ENCODE measurements at regions not wholly inside any gene's neighbourhood (a gene's known extent, or its start where the extent isn't known, plus 50 kb on each side); places are given as distances from the start of the nearest gene placed in this dataset.

DNA sequence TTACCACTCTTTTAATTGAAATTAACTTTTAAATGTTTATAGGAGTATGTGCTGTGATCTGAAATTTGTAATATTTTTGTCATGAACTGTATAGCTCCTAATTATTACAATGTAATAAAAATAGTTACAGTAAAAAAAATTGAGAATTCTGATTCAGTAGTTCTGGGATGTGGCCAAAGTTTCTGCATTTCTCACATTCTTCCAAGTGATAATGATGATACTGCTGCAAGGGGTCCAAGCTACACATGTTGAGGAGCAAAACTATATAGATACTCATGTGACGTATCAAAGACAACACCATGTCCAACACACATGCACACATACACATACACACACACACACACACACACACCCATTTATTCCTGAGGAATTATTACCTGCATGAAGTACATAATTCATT is 71.0 kb upstream of the FAM83B start:
- WGBS, 2 donors (ENCODE audit: low coverage in 1 of 2): 81% methylated on average over 1 of the region's 1 CpG; no CpG with 5 or more reads in 1 of the 2 donors
- Histone ChIP-seq H3K4me1 (no peaks in the 10 kb centered on the region), H3K36me3 (no peaks in the 10 kb centered on the region), H3K27me3 (no peaks in the 10 kb centered on the region), H3K4me3 (no peak overlapping the region), H3K27ac (no peak overlapping the region), H3K9me3 (no peaks in the 10 kb centered on the region)
- TF ChIP-seq EP300 (IDR thresholded peaks at IDR 0.05): no peak
- TF ChIP-seq POLR2AphosphoS5 (IDR thresholded peaks at IDR 0.05): no peak
- TF ChIP-seq CTCF (IDR thresholded peaks at IDR 0.05): no peak
- no peak for TF ChIP-seq POLR2A (IDR thresholded peaks at IDR 0.05)
- ATAC-seq: no peak

- Histone ChIP-seq H3K36me3 (no peaks in the 10 kb centered on the region), H3K27me3 (no peaks in the 10 kb centered on the region), H3K27ac (no peak overlapping the region), H3K4me3 (no peak overlapping the region), H3K9me3 (no peaks in the 10 kb centered on the region), H3K4me1 (no peaks in the 10 kb centered on the region)
- no peak for TF ChIP-seq CTCF (IDR thresholded peaks at IDR 0.05)
- TF ChIP-seq POLR2AphosphoS5 (IDR thresholded peaks at IDR 0.05): no peak
- TF ChIP-seq POLR2A (IDR thresholded peaks at IDR 0.05): no peak
- TF ChIP-seq EP300 (IDR thresholded peaks at IDR 0.05): no peak
- ATAC-seq: no peak
- WGBS, 2 donors (ENCODE audit: low coverage in 1 of 2): 100% methylated on average over 1 of the region's 1 CpG; no CpG with 5 or more reads in 1 of the 2 donors
These were observed 69.7 kb upstream of the FAM83B start for GRCh38 chr6:54776891-54777290.

- no peak overlapping the region for H3K4me3 ChIP-seq
- TF ChIP-seq POLR2AphosphoS5 (IDR thresholded peaks at IDR 0.05) (no peak), EP300 (IDR thresholded peaks at IDR 0.05) (no peak), POLR2A (IDR thresholded peaks at IDR 0.05) (no peak), CTCF (IDR thresholded peaks at IDR 0.05) (no peak)
- H3K36me3 ChIP-seq: no peaks in the 10 kb centered on the region
- H3K27ac ChIP-seq: no peak overlapping the region
- no peak for ATAC-seq
- no peaks in the 10 kb centered on the region for H3K27me3 ChIP-seq
- no peaks in the 10 kb centered on the region for H3K9me3 ChIP-seq
- H3K4me1 ChIP-seq: no peaks in the 10 kb centered on the region
These were observed 67.8 kb upstream of the FAM83B start for GRCh38 chr6:54778731-54779130.

DNA sequence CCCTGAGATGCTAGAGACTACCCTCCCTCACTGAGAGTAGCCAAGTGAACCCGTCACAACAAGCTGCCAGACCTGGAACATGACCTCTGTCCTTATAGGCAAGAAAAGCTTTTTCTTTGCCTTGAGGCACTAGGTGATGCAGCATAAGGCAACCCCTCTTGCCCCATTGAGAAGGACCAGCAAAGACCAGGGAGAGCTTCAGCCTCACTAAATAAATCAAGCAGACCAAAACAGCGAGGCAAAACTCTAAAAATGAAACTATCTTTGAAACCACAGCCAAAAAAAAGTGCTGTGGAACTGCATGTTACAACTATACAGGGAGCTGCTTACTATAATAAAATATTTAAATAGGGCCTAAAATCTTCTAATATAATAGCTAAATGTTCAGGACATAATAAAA is 62.6 kb upstream of the FAM83B start:
- 50 to 60% methylated on average over 1 to 2 of the region's 2 CpGs for WGBS, 2 donors (ENCODE audit: low coverage in 1 of 2)
- H3K27ac ChIP-seq: no peak overlapping the region
- no peaks in the 10 kb centered on the region for H3K27me3 ChIP-seq
- no peak overlapping the region for H3K4me3 ChIP-seq
- no peak for ATAC-seq
- no peaks in the 10 kb centered on the region for H3K36me3 ChIP-seq
- H3K9me3 ChIP-seq: no peaks in the 10 kb centered on the region
- TF ChIP-seq POLR2AphosphoS5 (IDR thresholded peaks at IDR 0.05): no peak
- no peak for TF ChIP-seq CTCF (IDR thresholded peaks at IDR 0.05)
- TF ChIP-seq POLR2A (IDR thresholded peaks at IDR 0.05): no peak
- no peak for TF ChIP-seq EP300 (IDR thresholded peaks at IDR 0.05)
- H3K4me1 ChIP-seq: no peaks in the 10 kb centered on the region

DNA sequence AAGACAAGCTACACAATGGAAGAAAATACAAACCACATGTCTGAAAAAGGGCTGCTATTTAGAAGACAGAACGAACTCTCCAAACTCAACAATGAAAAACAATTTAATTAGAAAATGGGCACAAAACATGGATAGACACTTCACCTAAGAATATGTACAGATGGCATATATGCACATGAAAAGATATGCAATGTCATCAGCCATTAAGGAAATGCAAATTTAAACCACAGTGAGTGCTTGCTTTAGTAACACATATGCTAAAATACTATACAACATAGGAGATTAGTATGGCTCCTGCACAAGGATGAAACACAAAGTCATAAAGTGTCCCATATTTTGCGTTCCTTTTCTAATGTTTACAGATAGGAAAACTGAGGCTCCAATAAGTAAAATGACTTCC is 60.4 kb upstream of the FAM83B start:
- no peaks in the 10 kb centered on the region for H3K9me3 ChIP-seq
- no peaks in the 10 kb centered on the region for H3K27me3 ChIP-seq
- H3K4me3 ChIP-seq: no peak overlapping the region
- H3K27ac ChIP-seq: no peak overlapping the region
- ATAC-seq: no peak
- H3K36me3 ChIP-seq: no peaks in the 10 kb centered on the region
- no peaks in the 10 kb centered on the region for H3K4me1 ChIP-seq
- TF ChIP-seq POLR2AphosphoS5 (IDR thresholded peaks at IDR 0.05) (no peak), CTCF (IDR thresholded peaks at IDR 0.05) (no peak), POLR2A (IDR thresholded peaks at IDR 0.05) (no peak), EP300 (IDR thresholded peaks at IDR 0.05) (no peak)
- WGBS, 2 donors (ENCODE audit: low coverage in 1 of 2): 90% methylated on average over 2 of the region's 2 CpGs
